Smooth muscle cell of the brain vasculature (primary cell): ENCODE measurements at regions not wholly inside any gene's neighbourhood (a gene's known extent, or its start where the extent isn't known, plus 50 kb on each side); places are given as distances from the start of the nearest gene placed in this dataset.
A peak's percentile ranks its signal among the peaks of the same experiment; 100 is the strongest.
"Not testable (repeated sequence)": the region's sequence is repeated elsewhere in the genome, so short reads cannot be mapped to it uniquely, and the experiment has no call there.

Experiments used
- DNase-seq: peaks from one replicate; pipeline ENCODE4 v3.0.0-alpha.2; 2012; ENCODE audit warnings: low read depth, low spot score

DNA sequence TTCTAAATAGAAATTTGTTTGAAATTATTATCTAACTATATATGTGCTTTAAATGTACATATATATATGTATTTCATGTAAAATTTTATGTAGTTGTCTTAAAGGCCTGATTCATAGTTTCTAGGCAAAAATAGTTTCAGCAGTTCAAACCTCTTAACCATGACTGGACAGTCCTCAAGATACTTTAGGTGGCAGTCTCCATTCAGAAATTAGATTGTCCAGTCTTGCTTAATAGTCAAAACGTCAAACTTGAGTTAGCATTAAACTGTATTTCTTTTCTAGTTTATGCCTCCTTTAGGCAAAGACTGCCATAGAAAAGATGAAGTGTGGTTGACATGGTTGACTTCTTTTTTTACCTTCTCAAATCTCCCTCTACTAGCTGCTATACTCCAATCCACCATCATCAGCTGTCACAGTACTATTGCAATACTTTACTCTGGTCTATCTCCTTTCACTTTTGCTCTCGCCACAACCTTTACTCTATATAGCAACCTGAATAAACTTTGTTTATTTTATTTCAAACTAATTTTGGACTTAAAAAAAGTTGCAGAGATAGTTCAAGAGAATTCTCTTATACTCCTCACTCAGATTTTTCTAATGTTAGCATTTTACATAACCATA, 395.6 kb upstream of the DIPK2B start:
- no peak for DNase-seq

DNA sequence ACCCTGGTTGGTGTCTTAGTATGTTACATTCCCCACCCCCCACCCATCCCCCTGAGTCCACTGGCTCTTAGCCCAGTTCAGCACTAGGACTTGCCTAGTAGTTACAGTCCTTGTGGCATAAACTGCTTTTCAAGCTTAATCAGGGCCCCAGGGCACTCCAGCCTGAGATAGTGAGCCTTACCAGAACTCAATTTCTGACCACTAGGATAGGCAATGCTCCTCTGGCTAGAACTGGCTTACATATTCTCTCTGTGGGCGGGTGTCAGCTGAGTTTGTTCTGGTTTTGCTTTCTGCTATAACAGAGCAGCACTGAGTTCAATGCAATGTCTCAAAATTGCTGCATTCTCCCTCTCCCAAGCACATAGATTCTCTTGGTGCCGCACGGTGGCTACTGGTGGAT, 391.4 kb upstream of the DIPK2B start:
- DNase-seq, result no peak

DNA sequence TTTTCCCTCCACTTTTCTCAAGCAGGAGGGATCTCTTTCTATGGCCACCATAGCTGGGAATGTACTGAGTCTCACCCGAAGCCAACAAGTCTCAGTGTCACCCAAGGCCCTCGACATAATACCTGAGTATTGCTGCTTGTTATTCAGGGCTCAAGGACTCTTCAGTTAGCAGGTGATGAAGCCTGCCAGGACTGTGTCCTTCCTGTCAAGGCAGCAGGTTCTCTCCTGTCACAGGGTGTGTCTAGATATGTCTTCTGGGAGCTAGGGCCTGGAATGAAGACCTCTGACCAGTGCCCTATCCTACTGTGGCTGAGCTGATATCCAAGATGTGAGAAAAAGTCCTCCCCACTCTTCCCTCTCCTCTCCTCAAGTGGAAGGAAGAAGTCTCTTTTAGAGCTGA, 391.0 kb upstream of the DIPK2B start:
- DNase-seq, result no peak

DNA sequence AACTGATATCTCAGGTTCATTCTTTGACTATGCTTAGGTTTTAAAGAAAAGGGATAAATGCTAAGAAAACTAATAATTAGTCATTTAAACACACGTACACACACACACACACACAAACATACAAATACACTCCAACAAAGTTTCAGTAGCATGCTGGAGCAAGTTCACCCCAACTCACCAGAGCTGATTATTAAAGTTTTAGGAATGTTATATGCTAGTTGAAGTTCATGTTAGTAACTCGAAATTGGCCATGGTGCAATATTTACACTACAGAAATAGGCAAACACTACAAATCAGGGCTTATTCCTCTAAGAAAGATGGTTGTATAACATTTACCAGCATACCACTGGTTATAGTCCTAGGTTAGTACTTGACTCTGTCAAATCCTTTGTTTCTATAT, 384.0 kb upstream of the DIPK2B start:
- DNase-seq, result no peak

DNA sequence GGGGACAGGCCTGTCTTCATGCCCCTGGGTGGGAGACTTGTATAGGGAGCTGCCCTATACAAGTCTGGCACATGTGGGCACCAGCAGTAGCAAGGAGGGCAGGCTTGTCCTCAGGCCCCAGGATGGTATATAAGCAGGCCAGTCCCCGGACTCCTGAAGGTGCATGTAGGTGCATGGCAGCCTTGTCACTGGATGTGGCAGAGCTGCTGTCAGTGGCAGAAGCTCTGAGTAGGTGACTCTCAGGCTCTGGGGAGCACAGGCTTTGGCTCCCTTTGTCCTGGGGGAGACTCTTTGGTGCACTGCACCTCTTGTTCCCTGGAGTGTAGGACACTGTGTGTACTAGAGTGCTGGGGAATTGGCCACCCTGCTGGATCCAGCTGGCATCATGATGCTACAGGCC, 376.7 kb upstream of the DIPK2B start:
- DNase-seq, result no peak

DNA sequence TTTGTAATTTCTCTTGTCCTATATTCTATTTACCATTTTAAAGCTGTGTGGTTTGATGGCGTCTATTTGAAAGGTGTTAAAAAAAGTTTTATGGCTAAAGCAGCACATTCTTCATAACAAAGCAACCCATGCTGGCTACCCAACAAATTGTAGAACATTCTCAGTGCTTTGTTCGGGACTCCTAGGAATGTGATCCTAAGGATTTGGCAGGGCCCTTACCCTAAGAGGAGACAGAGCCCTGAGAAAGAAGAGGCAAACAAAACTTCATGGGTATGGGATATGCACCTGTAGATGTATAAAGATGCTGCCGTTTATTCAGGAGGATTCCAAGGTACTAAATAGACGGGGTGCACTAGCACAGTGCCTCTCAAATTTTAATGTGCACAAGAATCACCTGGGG, 370.8 kb upstream of the DIPK2B start:
- DNase-seq, result no peak

DNA sequence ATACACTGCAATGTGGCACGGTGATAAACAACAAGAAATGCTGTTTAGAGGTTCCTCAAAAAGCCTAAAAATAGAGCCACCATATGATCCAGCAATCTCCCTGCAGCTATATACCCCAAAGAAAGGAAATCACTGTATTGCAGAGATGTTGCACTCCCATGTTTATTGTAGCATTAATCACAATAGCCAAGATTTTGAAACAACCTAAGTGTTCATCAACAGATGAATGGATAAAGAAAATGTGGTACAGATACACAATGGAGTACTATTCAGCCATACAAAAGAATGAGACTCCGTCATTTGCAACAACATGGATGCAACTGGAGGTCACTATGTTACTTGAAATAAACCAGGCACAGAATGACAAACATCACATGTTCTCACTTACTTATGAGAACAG, 365.8 kb upstream of the DIPK2B start:
- no peak for DNase-seq

DNA sequence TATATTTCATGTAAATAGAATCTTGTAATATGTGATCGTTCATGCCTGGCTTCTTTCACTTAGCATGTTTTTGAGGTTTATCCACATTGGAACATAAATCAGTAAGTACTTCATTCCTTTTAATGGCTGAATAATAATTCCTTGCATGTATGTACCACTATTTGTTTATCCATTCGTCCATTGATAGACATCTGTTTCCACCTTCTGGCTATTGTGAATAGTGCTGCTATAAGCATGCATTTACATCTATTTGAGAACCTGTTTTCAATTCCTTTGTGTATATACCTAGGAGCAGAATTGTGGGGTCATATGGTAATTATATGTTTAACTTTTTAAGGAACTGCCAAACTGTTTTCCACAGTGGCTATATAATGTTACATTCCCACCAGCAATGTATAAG, 356.7 kb upstream of the DIPK2B start:
- DNase-seq, result no peak

DNA sequence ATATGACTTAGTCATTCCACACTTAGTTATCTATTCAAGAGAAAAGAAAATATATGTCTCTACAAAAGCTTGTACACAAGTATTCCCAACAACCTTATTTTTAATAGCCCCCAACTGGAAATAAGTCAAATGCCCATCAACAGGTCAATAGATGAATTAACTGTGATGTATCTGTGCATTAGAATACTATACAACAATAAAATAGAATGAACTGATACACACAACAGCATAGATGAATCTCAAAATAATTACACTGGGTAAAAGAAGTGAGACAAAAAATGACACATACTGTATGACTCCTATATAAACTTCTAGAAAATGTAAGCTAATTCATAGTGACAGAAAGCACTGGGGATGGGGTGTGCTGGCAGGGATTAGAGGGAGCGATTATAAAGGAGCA, 354.1 kb upstream of the DIPK2B start:
- no peak for DNase-seq

DNA sequence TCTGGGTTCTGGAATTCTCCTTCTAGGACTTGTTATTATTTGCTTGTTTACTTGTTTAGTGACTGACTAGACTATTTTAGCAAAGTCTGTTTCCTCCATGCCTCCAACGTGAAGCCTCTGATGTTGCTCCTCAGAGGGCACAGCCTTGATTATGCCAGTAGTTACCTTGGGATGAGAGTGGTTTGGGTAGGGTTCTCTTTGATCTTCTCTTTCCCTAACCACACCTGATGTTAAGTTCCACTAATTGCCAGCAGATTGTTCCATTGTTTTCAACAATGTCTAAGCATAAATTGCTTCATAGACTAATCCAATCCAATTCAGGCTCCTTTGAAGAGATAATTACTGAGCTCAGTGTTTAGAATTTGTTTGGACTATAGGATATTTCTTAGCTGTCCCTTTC, 352.7 kb upstream of the DIPK2B start:
- DNase-seq, result no peak

DNA sequence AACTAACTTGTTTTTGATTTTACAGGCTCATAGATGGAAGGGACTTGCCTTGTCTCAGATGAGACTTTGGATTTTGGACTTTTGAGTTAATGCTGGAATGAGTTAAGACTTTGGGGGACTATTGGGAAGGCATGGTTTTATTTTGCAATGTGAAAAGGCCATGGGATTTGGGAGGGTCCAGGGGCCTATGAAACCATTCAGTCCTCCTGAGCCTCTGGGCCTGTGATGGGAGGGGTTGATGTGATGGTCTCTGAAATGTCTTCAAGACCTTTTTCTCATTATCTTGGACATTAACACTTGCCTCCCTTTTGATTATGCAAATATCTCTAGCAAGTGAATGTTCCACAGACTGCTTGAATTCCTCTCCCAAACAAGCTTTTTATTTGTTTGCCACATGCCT, 346.0 kb upstream of the DIPK2B start:
- not testable (repeated sequence) for DNase-seq

DNA sequence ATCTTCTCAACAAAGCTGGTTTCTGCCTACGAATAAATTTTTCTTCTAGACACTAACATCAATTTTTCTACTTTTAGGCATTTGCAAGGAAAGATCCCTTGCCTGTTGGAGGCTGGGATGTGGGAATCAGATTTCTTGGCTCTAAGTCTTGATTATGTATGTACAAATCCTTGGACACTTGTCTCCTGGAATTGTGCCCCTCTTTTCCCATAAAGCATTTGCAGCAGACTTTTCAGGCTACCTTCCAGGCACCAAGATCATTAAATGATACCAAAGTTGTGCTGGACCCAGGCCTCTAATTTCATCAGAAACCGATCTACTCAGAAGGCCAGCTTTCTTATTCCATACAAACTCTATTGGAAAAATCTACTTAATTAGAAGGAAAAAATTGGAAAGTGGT, 339.5 kb upstream of the DIPK2B start:
- DNase-seq, result no peak

DNA sequence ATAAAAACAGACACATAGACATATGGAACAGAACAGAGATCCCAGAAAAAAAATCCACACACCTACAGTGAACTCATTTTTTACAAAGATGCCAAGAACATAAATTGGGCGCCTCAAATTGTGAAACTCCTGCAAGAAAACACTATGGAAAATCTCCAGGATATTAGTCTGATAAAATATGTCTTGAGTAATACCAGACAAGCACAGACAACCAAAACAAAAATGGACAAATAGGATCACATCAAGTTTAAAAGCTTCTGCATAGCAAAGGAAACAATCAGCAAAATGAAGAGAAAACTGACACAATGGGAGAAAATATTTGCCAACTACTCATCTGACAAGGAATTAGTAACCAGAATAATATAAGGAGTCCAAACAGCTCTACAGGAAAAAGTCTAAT, 337.3 kb upstream of the DIPK2B start:
- no peak for DNase-seq

DNA sequence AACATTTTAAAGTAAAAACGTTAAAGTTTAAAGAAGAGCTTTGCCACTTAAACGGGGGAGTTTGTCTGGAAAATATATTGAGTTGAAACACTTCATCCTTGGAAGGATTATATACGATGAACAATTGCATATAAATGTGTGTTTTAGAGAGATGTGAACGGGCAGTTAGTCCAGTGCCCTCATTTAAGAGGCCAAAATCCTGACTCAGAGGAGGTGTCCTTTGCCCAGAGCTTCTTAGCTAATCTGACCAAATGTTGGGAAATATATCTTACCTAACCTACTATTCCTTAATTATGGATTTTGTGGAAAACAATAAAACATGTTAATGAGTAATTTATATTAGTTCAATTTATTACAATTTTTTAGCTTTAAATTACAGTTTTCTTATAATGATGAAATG, 327.2 kb upstream of the DIPK2B start:
- no peak for DNase-seq

DNA sequence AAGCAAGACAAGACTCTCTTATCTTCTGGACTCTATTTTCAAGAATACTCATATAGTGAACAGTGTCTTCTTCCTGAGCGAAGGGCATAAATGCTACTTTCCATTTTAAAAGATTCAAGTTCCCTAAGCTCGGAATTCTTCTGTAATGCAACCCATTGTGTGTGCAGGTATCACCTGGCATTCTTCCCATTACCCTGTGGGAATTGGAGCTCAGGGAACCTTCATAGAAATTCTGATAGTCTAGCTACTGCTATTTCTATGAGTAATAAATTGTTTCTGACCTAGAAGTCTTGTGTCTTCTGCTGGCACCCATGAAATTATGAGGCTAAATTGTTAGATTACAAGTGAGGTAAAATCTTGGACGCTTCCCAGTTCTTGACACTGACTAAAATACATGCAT, 324.1 kb upstream of the DIPK2B start:
- no peak for DNase-seq

DNA sequence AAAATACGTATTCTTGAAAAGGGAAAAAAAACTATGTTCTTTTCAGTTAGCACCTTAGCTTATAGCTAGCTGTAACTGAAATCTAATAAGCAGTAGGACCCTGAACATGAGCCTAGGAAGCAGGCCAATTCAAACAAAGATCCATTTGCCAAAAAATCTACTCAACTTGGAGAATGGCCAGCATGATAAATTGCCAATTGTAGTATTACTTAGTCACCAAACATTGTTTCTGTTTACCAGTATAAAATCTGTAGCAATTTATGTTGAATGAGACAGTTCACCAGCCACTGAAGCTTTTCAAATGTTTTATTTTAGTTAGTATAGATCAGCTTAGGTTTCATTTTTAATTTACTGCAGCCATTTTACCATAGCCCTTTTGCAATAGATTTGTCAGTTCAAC, 323.6 kb upstream of the DIPK2B start:
- no peak for DNase-seq

DNA sequence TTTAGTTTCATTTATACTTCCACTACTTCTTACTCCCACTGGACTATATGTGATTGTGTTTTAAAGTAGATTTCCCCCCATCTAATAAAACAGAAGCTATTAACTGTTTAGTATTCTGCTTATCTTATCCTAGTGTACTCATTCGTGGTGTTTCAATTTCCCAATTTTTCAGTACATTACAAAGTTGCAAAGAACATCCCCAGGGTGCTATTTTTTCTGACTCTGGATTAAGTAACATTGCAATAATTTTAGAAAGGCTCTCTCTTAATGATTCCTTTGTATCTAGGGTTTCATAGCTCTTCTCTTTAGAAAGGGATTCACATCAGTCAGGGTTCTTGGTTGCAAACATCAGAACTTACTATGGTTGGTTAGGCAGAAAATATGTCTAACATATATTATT, 317.9 kb upstream of the DIPK2B start:
- DNase-seq, result no peak

DNA sequence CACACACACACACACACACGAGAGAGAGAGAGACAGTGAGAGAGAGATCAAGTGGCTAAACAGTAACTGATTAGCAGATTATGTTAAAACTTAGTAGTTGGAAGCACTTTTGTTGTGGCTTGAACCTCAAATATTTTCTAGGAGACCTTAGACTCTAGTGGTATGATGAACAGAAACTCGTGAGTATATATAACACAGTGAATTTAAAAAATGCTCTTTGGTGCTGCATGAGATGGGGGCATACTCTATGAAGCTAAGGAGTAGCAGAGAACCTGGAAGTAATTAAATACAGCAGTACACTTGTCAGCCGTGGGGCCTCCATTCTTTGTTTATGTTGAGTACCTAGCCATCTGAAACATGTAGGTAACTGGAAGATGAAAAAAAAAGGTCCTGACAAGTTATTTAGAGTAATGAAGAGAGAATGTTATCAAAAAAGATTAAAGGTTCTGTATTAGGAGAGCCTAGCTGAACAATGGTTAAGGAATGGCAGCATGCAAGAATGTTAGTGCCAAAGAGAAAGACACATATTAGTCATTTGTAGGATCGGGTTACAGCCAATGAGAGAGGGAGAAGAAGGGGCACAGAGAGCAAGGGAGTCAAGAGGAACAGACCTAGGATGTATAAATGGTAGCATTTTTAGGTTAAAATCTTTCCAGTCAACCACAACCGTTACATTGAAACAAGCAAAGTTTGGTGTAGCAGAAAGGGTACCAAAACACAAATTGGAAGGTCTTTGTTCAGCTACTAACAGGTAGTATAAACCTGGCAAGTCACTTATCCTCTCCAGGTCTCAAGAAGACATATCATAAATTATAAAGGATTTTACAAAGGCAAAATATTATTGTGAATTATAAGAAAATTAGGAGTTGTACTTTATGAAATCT, 316.7 kb upstream of the DIPK2B start:
- no peak for DNase-seq

DNA sequence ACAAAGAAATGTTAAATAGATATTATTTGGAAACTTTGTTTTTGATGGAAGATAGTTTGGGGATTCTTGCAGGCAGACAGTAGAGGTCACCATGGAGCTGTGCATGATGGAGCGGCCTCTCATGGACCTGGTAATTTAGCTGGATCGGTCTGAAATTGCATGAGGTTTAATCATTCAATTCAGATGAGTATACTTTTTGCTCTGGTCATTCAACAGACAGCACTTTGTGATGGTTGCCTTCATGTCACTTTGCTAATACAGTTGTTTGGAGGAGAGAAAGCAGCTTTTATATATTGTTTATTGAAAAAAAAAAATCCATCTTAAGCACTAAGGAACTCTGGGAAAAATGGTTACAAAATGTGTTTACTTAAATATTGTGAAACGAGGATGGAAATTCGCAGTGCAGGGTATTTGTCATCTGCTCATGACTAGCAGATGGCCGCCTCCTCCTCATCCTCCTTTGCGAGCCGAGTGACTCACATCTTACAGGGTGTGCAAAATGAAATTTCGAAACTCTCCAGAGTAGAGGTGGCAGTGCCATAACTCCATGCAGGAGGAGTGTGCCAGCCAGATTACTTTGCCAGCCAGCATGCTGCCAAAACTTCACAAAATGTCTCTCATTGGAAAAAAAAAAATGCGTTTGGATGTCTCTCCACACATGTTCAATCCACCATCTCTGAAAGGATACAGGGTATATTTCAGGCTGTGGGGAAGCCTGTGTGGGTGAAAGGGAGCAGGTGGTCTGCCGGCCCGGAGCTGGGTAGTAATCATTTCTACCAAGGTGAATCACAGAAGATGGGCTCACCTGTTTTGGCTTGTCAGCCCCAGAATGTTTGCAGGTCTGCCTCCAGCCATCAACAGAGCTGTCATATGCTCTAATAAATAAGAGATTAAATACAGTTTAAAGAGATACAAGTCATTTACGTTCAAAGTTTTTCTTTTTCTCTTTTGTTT, 314.9 kb upstream of the DIPK2B start:
- DNase-seq, result peak; percentile 50

DNA sequence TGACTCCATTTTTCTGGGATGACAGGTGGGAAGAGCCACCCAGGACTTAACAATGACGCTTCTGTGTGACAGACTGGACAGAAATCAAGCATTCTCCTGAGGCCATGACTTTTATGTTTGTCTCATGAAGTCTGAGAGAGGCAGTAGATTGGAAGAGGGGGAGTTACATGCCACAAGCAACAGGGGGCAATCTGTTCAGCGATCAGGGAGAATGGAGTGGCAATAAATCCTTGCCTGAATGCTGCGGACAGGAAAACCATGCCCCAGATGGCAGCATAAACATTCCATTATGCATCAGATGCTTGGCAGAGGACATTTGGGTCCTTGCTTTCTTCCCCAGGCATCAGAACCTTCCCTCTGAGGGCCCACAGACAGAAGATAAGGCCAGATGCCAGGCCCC, 312.4 kb upstream of the DIPK2B start:
- DNase-seq, result no peak

DNA sequence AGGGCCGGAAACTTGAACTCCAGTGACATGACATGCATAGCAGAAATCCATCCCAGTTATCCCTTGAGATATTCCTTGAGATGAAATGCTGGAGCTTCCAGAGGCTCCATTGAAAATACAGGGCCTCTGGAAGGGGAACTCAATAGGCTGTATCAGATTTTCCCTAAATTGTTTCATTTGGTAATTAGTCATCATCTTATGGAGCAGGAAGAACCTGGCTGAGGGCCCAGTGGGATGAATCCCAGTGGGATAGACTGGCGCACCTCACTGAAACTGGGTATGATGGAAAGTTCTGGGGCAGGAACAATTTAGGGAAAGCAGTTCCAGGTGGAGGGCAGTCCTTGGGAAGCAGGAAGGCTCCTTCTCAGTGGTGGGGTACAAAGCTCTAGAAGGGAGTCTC, 307.8 kb upstream of the DIPK2B start:
- DNase-seq, result no peak

DNA sequence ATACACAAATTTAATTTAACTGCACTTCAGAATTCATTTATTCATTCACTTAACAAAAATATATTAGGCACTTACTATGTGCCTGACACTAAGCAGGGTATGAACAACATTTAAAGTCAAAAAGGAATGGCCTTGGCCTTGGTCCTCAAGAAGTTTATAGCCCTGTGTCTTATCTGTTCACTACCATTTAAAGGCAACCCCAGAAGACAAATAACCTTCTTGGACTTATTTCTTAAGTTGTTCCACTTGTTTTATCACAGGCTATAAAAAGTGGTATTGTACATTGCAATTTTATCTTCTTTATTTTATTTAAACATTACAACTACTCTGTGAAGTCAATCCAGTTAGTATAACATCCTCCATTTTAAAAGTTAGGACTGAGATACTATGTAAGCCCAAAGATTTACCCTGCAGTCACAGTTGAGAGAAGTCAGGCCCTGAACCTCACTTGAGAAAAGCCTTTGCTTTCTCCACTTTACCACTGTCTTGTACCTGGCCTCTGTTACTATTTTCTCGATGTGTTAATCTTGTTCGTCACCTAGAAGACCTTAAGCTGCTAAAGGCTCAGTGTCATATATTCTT, 305.6 kb upstream of the DIPK2B start:
- DNase-seq, result no peak
